Choroid plexus epithelial cell (primary cell): ENCODE measurements at regions not wholly inside any gene's neighbourhood (a gene's known extent, or its start where the extent isn't known, plus 50 kb on each side); places are given as distances from the start of the nearest gene placed in this dataset.

Experiments
- DNase-seq: peaks from one replicate; pipeline ENCODE4 v3.0.0-alpha.2; 2010; ENCODE audit warnings: low read depth
- H3K4me3 ChIP-seq: 2 replicates; pipeline ENCODE4 v1.5.1; 2011; ENCODE audit warnings: low read depth, mild to moderate bottlenecking, control low read depth, low read length, moderate library complexity
- CTCF ChIP-seq: conservative IDR thresholded peaks from 2 replicates; pipeline ENCODE4 v1.5.1; 2011; ENCODE audit warnings: low read depth, mild to moderate bottlenecking, control low read depth, inconsistent platforms, low read length, moderate library complexity

- TF ChIP-seq CTCF = no peak
- DNase-seq = no peak
- no peak overlapping the region for H3K4me3 ChIP-seq
Observed at GRCh38 chr3:132974097-132974496, 64.1 kb upstream of the TMEM108 start.

- no peak for TF ChIP-seq CTCF
- no peak for DNase-seq
- no peak overlapping the region for H3K4me3 ChIP-seq
Observed at GRCh38 chr3:132973441-132973840, 64.8 kb upstream of the TMEM108 start.

- no peak for TF ChIP-seq CTCF
- H3K4me3 ChIP-seq = no peak overlapping the region
- peak; percentile 1 for DNase-seq
Observed at GRCh38 chr3:132972333-132972732, 65.9 kb upstream of the TMEM108 start.

- no peak overlapping the region for H3K4me3 ChIP-seq
- no peak for DNase-seq
- TF ChIP-seq CTCF = no peak
Observed at GRCh38 chr3:132966374-132966773, 71.8 kb upstream of the TMEM108 start.

GRCh38 chr3:132964266-132964665 is 73.9 kb upstream of the TMEM108 start:
- H3K4me3 ChIP-seq = no peak overlapping the region
- no peak for TF ChIP-seq CTCF
- no peak for DNase-seq

- H3K4me3 ChIP-seq = no peak overlapping the region
- DNase-seq = no peak
- no peak for TF ChIP-seq CTCF
Observed at GRCh38 chr3:132963786-132964185, 74.4 kb upstream of the TMEM108 start.

- no peak for DNase-seq
- no peak overlapping the region for H3K4me3 ChIP-seq
- no peak for TF ChIP-seq CTCF
Observed at GRCh38 chr3:132961991-132962390, 76.2 kb upstream of the TMEM108 start.
